SK-N-SH treated with all-trans-retinoic acid at 6 μM for 48 hours (cell line): ENCODE measurements at regions not wholly inside any gene's neighbourhood (a gene's known extent, or its start where the extent isn't known, plus 50 kb on each side); places are given as distances from the start of the nearest gene placed in this dataset.
"Not testable (repeated sequence)": the region's sequence is repeated elsewhere in the genome, so short reads cannot be mapped to it uniquely, and the experiment has no call there.

ENCODE experiments used
- ATAC-seq: fragments of 200-7000 bp; cut with Tn5 transposase; 3 replicates; pipeline ENCODE4 v1.9.1; 2020; ENCODE audit warnings: mild to moderate bottlenecking, moderate library complexity
- ARNTL ChIP-seq: fragments of 450-650 bp; formaldehyde crosslinking; IDR thresholded peaks from 2 replicates; pipeline ENCODE4 v1.5.0; 2020; ENCODE audit warnings: low read depth, mild to moderate bottlenecking, moderate library complexity, borderline replicate concordance
- BACH2 ChIP-seq: fragments of 250-450 bp; sonication (Bioruptor Pico); IDR thresholded peaks from 2 replicates; pipeline ENCODE4 v1.9.0; 2021; ENCODE audit warnings: mild to moderate bottlenecking, borderline replicate concordance
- CSDC2 ChIP-seq: fragments of 250-450 bp; sonication (Bioruptor Pico); IDR thresholded peaks from 2 replicates; pipeline ENCODE4 v1.5.0; 2020; ENCODE audit warnings: mild to moderate bottlenecking, moderate library complexity
- CSRNP3 ChIP-seq: fragments of 250-450 bp; sonication (Bioruptor Pico); IDR thresholded peaks from 2 replicates; pipeline ENCODE4 v1.5.1; 2021; ENCODE audit warnings: mild to moderate bottlenecking, moderate library complexity
- ESRRG ChIP-seq: fragments of 250-450 bp; sonication (Bioruptor Pico); IDR thresholded peaks from 2 replicates; pipeline ENCODE4 v1.6.1; 2021; ENCODE audit warnings: mild to moderate bottlenecking
- GLIS3 ChIP-seq: fragments of 250-450 bp; sonication (Bioruptor Pico); IDR thresholded peaks from 2 replicates; pipeline ENCODE4 v1.5.0; 2020; ENCODE audit warnings: mild to moderate bottlenecking, moderate library complexity
- PPARA ChIP-seq: fragments of 250-450 bp; sonication (Bioruptor Pico); IDR thresholded peaks from 2 replicates; pipeline ENCODE4 v1.5.0; 2020; ENCODE audit warnings: mild to moderate bottlenecking, borderline replicate concordance
- RARB ChIP-seq: fragments of 250-450 bp; sonication (Bioruptor Pico); IDR thresholded peaks from 2 replicates; pipeline ENCODE4 v1.8.0; 2021; ENCODE audit warnings: mild to moderate bottlenecking, moderate library complexity
- SNAI2 ChIP-seq: fragments of 250-450 bp; sonication (Bioruptor Pico); IDR thresholded peaks from 2 replicates; pipeline ENCODE4 v1.5.0; 2020; ENCODE audit warnings: mild to moderate bottlenecking, moderate library complexity
- TCF4 ChIP-seq: fragments of 250-450 bp; sonication (Bioruptor Pico); IDR thresholded peaks from 2 replicates; pipeline ENCODE4 v1.8.0; 2021; ENCODE audit warnings: mild to moderate bottlenecking, moderate library complexity, borderline replicate concordance
- TOX ChIP-seq: fragments of 250-450 bp; sonication (Bioruptor Pico); IDR thresholded peaks from 2 replicates; pipeline ENCODE4 v1.8.0; 2021; ENCODE audit warnings: mild to moderate bottlenecking, moderate library complexity, borderline replicate concordance
- TSHZ2 ChIP-seq: fragments of 250-450 bp; sonication (Bioruptor Pico); IDR thresholded peaks from 2 replicates; pipeline ENCODE4 v1.5.0; 2020; ENCODE audit warnings: mild to moderate bottlenecking, moderate library complexity
- ZC3H10 ChIP-seq: fragments of 250-450 bp; sonication (Bioruptor Pico); IDR thresholded peaks from 2 replicates; pipeline ENCODE4 v1.5.1; 2021; ENCODE audit warnings: mild to moderate bottlenecking, moderate library complexity
- ZFP3 ChIP-seq: fragments of 250-450 bp; sonication (Bioruptor Pico); IDR thresholded peaks from 2 replicates; pipeline ENCODE4 v1.5.0; 2020; ENCODE audit warnings: mild to moderate bottlenecking, moderate library complexity
- ZFP30 ChIP-seq: fragments of 450-650 bp; formaldehyde crosslinking; IDR thresholded peaks from 2 replicates; pipeline ENCODE4 v1.5.0; 2022; ENCODE audit warnings: mild to moderate bottlenecking, moderate library complexity
- ZNF565 ChIP-seq: fragments of 450-650 bp; formaldehyde crosslinking; conservative IDR thresholded peaks from 2 replicates; pipeline ENCODE4 v1.5.0; 2020; ENCODE audit warnings: low read depth, mild to moderate bottlenecking, moderate library complexity
- ZNF70 ChIP-seq: fragments of 450-650 bp; formaldehyde crosslinking; IDR thresholded peaks from 2 replicates; pipeline ENCODE4 v1.5.0; 2020; ENCODE audit warnings: mild to moderate bottlenecking, moderate library complexity
- ZNF8 ChIP-seq: fragments of 450-650 bp; formaldehyde crosslinking; IDR thresholded peaks from 2 replicates; pipeline ENCODE4 v1.5.0; 2020; ENCODE audit warnings: mild to moderate bottlenecking, moderate library complexity
- TF ChIP-seq, protein P1 (sequence below): fragments of 250-450 bp; sonication (Bioruptor Pico); IDR thresholded peaks from 2 replicates; pipeline ENCODE4 v1.8.0; 2021; ENCODE audit warnings: low read depth, mild to moderate bottlenecking, moderate library complexity, borderline replicate concordance
- TF ChIP-seq, protein P2 (sequence below): fragments of 250-450 bp; sonication (Bioruptor Pico); IDR thresholded peaks from 2 replicates; pipeline ENCODE4 v1.8.0; 2020; ENCODE audit warnings: mild to moderate bottlenecking, moderate library complexity, borderline replicate concordance
- TF ChIP-seq, protein P3 (sequence below): fragments of 250-450 bp; sonication (Bioruptor Pico); IDR thresholded peaks from 2 replicates; pipeline ENCODE4 v1.5.1; 2020; ENCODE audit warnings: low read depth, mild to moderate bottlenecking, moderate library complexity

- no peak for TF ChIP-seq GLIS3 (CRISPR knock-in tag)
- no peak for TF ChIP-seq ZFP3 (CRISPR knock-in tag)
- TF ChIP-seq, protein P1, sequence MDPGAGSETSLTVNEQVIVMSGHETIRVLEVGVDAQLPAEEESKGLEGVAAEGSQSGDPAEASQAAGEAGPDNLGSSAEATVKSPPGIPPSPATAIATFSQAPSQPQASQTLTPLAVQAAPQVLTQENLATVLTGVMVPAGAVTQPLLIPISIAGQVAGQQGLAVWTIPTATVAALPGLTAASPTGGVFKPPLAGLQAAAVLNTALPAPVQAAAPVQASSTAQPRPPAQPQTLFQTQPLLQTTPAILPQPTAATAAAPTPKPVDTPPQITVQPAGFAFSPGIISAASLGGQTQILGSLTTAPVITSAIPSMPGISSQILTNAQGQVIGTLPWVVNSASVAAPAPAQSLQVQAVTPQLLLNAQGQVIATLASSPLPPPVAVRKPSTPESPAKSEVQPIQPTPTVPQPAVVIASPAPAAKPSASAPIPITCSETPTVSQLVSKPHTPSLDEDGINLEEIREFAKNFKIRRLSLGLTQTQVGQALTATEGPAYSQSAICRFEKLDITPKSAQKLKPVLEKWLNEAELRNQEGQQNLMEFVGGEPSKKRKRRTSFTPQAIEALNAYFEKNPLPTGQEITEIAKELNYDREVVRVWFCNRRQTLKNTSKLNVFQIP (CRISPR knock-in tag): no peak
- no peak for TF ChIP-seq BACH2 (CRISPR knock-in tag)
These were observed 420.7 kb downstream of the NPIPA8 start (continued) for GRCh38 chr16:17915791-17916190.

- TF ChIP-seq ESRRG (CRISPR knock-in tag): no peak
- TF ChIP-seq CSRNP3: no peak
- TF ChIP-seq, protein P2, sequence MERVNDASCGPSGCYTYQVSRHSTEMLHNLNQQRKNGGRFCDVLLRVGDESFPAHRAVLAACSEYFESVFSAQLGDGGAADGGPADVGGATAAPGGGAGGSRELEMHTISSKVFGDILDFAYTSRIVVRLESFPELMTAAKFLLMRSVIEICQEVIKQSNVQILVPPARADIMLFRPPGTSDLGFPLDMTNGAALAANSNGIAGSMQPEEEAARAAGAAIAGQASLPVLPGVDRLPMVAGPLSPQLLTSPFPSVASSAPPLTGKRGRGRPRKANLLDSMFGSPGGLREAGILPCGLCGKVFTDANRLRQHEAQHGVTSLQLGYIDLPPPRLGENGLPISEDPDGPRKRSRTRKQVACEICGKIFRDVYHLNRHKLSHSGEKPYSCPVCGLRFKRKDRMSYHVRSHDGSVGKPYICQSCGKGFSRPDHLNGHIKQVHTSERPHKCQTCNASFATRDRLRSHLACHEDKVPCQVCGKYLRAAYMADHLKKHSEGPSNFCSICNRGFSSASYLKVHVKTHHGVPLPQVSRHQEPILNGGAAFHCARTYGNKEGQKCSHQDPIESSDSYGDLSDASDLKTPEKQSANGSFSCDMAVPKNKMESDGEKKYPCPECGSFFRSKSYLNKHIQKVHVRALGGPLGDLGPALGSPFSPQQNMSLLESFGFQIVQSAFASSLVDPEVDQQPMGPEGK (CRISPR knock-in tag): no peak
- no peak for TF ChIP-seq BACH2 (CRISPR knock-in tag)
- TF ChIP-seq ARNTL (CRISPR knock-in tag): no peak
- no peak for TF ChIP-seq ZNF70 (CRISPR knock-in tag)
- TF ChIP-seq ZNF8 (CRISPR knock-in tag): no peak
- no peak for TF ChIP-seq RARB (CRISPR knock-in tag)
- TF ChIP-seq, protein P3, sequence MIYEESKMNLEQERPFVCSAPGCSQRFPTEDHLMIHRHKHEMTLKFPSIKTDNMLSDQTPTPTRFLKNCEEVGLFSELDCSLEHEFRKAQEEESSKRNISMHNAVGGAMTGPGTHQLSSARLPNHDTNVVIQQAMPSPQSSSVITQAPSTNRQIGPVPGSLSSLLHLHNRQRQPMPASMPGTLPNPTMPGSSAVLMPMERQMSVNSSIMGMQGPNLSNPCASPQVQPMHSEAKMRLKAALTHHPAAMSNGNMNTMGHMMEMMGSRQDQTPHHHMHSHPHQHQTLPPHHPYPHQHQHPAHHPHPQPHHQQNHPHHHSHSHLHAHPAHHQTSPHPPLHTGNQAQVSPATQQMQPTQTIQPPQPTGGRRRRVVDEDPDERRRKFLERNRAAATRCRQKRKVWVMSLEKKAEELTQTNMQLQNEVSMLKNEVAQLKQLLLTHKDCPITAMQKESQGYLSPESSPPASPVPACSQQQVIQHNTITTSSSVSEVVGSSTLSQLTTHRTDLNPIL (CRISPR knock-in tag): no peak
- TF ChIP-seq ZC3H10 (CRISPR knock-in tag): no peak
- no peak for TF ChIP-seq TCF4 (CRISPR knock-in tag)
- no peak for TF ChIP-seq ZFP3 (CRISPR knock-in tag)
- no peak for TF ChIP-seq PPARA (CRISPR knock-in tag)
- TF ChIP-seq, protein P1 (CRISPR knock-in tag): no peak
- TF ChIP-seq ZNF565: no peak
- TF ChIP-seq SNAI2 (CRISPR knock-in tag): no peak
- TF ChIP-seq CSDC2 (CRISPR knock-in tag): no peak
- no peak for TF ChIP-seq ZFP30 (CRISPR knock-in tag)
- TF ChIP-seq TSHZ2 (CRISPR knock-in tag): no peak
- no peak for TF ChIP-seq TOX (CRISPR knock-in tag)
- ATAC-seq: no peak
These were observed 422.4 kb downstream of the NPIPA8 start for GRCh38 chr16:17914168-17914567.

- not testable (repeated sequence) for ATAC-seq
These were observed 425.0 kb downstream of the NPIPA8 start for GRCh38 chr16:17911578-17911977.

- ATAC-seq: not testable (repeated sequence)
These were observed 429.9 kb downstream of the NPIPA8 start for GRCh38 chr16:17906626-17907025.
